Liver (tissue), 3 donors: ENCODE measurements at regions not wholly inside any gene's neighbourhood (a gene's known extent, or its start where the extent isn't known, plus 50 kb on each side); places are given as distances from the start of the nearest gene placed in this dataset.

Experiments used
- CTCF ChIP-seq: fragments of 150-350 bp; IDR thresholded peaks from 2 replicates; pipeline ENCODE4 v1.5.1; 2017; ENCODE audit warnings: improper control_type of control experiment, low read depth, low read length; ENCODE audit not compliant: missing input control
- JUND ChIP-seq, 2 donors: IDR thresholded peaks; 2 replicates each; pipeline ENCODE4 v1.6.1; 2016; ENCODE audit warnings: antibody characterized with exemption in 2 of 2
- MAX ChIP-seq: IDR thresholded peaks from 2 replicates; pipeline ENCODE4 v1.6.1; 2016; ENCODE audit warnings: antibody characterized with exemption
- NR2F2 ChIP-seq: IDR thresholded peaks from 2 replicates; pipeline ENCODE4 v1.6.1; 2016; ENCODE audit warnings: antibody characterized with exemption
- RAD21 ChIP-seq, 2 donors: IDR thresholded peaks; 2 replicates each; pipeline ENCODE4 v1.6.1; 2016; ENCODE audit warnings: antibody characterized with exemption in 2 of 2, mild to moderate bottlenecking in 2 of 2
- REST ChIP-seq: IDR thresholded peaks from 2 replicates; pipeline ENCODE4 v1.6.1; 2016; ENCODE audit warnings: antibody characterized with exemption, mild to moderate bottlenecking
- ZBTB33 ChIP-seq: IDR thresholded peaks from 2 replicates; pipeline ENCODE4 v1.6.1; 2016; ENCODE audit warnings: antibody characterized with exemption
- donor health status: healthy.
- donor health status: healthy.

- no peak for TF ChIP-seq MAX
- no peak for TF ChIP-seq CTCF
- TF ChIP-seq NR2F2 = no peak
- no peak for TF ChIP-seq RAD21 (IDR thresholded peaks at IDR 0.05)
- no peak for TF ChIP-seq REST
- no peak for TF ChIP-seq ZBTB33
- TF ChIP-seq JUND (IDR thresholded peaks at IDR 0.05) = no peak
Observed at GRCh38 chr3:76547674-76548073, 492.2 kb upstream of the ROBO2 start.
